A549 (cell line): ENCODE measurements at regions not wholly inside any gene's neighbourhood (a gene's known extent, or its start where the extent isn't known, plus 50 kb on each side); places are given as distances from the start of the nearest gene placed in this dataset.

ENCODE experiments used
- ATAC-seq, 2 experiments: fragments of 200-7000 bp in 1 of 2; fragments of >200 bp in 1 of 2; cut with Nextera tagmentation in 1 of 2; cut with Tn5 transposase in 1 of 2; 3 replicates each; pipeline versions ENCODE4 v1.8.0 to v1.9.1; 2018 to 2020; ENCODE audit warnings: mild to moderate bottlenecking in 1 of 2, moderate library complexity in 1 of 2
- CTCF ChIA-PET: fragments of 300-600 bp; sonication (Branson Sonifier 250); formaldehyde crosslinking; extraction: SDS; loops from one replicate; lab custom pipeline; 2021; ENCODE audit warnings: antibody characterized with exemption, inconsistent platforms; lab: Yijun Ruan, JAX
- POLR2A ChIA-PET: fragments of 350-600 bp; formaldehyde crosslinking; extraction: SDS; loops from one replicate; lab custom pipeline; 2021; ENCODE audit warnings: antibody characterized with exemption, inconsistent platforms; lab: Yijun Ruan, JAX
- DNase-seq, 2 experiments: peaks; one replicate each; pipeline versions ENCODE4 v3.0.0 to v3.0.0-alpha.2; 2011 to 2016; ENCODE audit warnings: low read depth in 1 of 2, low spot score in 1 of 2
- FAIRE-seq: peaks from 2 replicates; lab custom pipeline; 2011; peaks lifted over from hg19 to GRCh38; lab: Jason Lieb, UNC
- H3K27ac ChIP-seq, 2 experiments: fragments of >200 bp; sonication (Bioruptor Twin); formaldehyde crosslinking; 3 replicates each; pipeline ENCODE4 v1.5.1; 2016 to 2017
- H3K4me1 ChIP-seq: fragments of >200 bp; sonication (Bioruptor Twin); formaldehyde crosslinking; 3 replicates; pipeline ENCODE4 v1.6.1; 2016
- H3K4me2 ChIP-seq: fragments of >200 bp; sonication (Bioruptor Twin); formaldehyde crosslinking; 3 replicates; pipeline ENCODE4 v1.6.1; 2016
- H3K4me3 ChIP-seq: fragments of >200 bp; sonication (Bioruptor Twin); formaldehyde crosslinking; 3 replicates; pipeline ENCODE4 v1.5.1; 2016
- H3K9me3 ChIP-seq: fragments of >200 bp; sonication (Bioruptor Twin); formaldehyde crosslinking; 3 replicates; pipeline ENCODE4 v1.6.1; 2016
- CBX2 ChIP-seq: fragments of 200-600 bp; sonication (generic); IDR thresholded peaks from 2 replicates; pipeline ENCODE4 v1.6.1; 2016; ENCODE audit warnings: low read depth, mild to moderate bottlenecking, borderline replicate concordance
- CBX8 ChIP-seq: fragments of 200-600 bp; sonication (generic); IDR thresholded peaks from 2 replicates; pipeline ENCODE4 v1.6.1; 2016
- CHD4 ChIP-seq: fragments of 200-600 bp; sonication (generic); IDR thresholded peaks from 2 replicates; pipeline ENCODE4 v1.6.1; 2016; ENCODE audit warnings: antibody characterized with exemption, mild to moderate bottlenecking, borderline replicate concordance
- EHF ChIP-seq: fragments of 250-450 bp; sonication (Bioruptor Pico); IDR thresholded peaks from 2 replicates; pipeline ENCODE4 v1.5.0; 2020; ENCODE audit warnings: mild to moderate bottlenecking
- EHMT2 ChIP-seq: fragments of 200-600 bp; sonication (generic); IDR thresholded peaks from 2 replicates; pipeline ENCODE4 v1.6.1; 2016; ENCODE audit warnings: antibody characterized with exemption, low read depth, mild to moderate bottlenecking, moderate library complexity
- EP300 ChIP-seq, 2 experiments: fragments of >200 bp; sonication (Bioruptor Twin); formaldehyde crosslinking; IDR thresholded peaks; 2 replicates in 1 of 2; 3 replicates in 1 of 2; pipeline ENCODE4 v1.6.1; 2016 to 2017
- ESRRA ChIP-seq: fragments of 150-350 bp; IDR thresholded peaks from 2 replicates; pipeline ENCODE4 v1.6.1; 2014; ENCODE audit warnings: mild to moderate bottlenecking, low read length, borderline replicate concordance
- JUN ChIP-seq, 2 experiments: fragments of >200 bp; sonication (Bioruptor Twin); formaldehyde crosslinking; IDR thresholded peaks; 2 replicates in 1 of 2; 3 replicates in 1 of 2; pipeline ENCODE4 v1.6.1; 2016 to 2017
- KDM1A ChIP-seq: fragments of 200-600 bp; sonication (generic); IDR thresholded peaks from 2 replicates; pipeline ENCODE4 v1.6.1; 2016; ENCODE audit warnings: low read depth, mild to moderate bottlenecking
- KDM5A ChIP-seq: fragments of 200-600 bp; sonication (generic); IDR thresholded peaks from 2 replicates; pipeline ENCODE4 v1.6.1; 2016; ENCODE audit warnings: antibody characterized with exemption, mild to moderate bottlenecking
- MAZ ChIP-seq: fragments of 150-350 bp; IDR thresholded peaks from 2 replicates; pipeline ENCODE4 v1.6.1; 2014; ENCODE audit warnings: antibody characterized with exemption, low read depth, low read length, borderline replicate concordance
- NFE2L2 ChIP-seq: fragments of 150-350 bp; conservative IDR thresholded peaks from 2 replicates; pipeline ENCODE4 v1.6.1; 2014; ENCODE audit warnings: low read length
- PHF8 ChIP-seq: fragments of 200-600 bp; sonication (generic); IDR thresholded peaks from 2 replicates; pipeline ENCODE4 v1.6.1; 2016; ENCODE audit warnings: low read depth, mild to moderate bottlenecking, antibody characterized with exemption, moderate library complexity, borderline replicate concordance
- RNF2 ChIP-seq: fragments of 200-600 bp; sonication (generic); IDR thresholded peaks from 2 replicates; pipeline ENCODE4 v1.6.1; 2016; ENCODE audit warnings: low read depth, mild to moderate bottlenecking, antibody characterized with exemption, moderate library complexity, borderline replicate concordance
- WGBS: methylation state at CpG from one replicate; pipeline ENCODE4 v1.1.6; 2017; ENCODE audit errors: missing lambda C conversion rate; 5-methylcytosine and 5-hydroxymethylcytosine counted together
- TF ChIP-seq, protein P1 (sequence below): fragments of 250-450 bp; sonication (Bioruptor Pico); IDR thresholded peaks from 2 replicates; pipeline ENCODE4 v1.5.0; 2020; ENCODE audit warnings: low read depth, mild to moderate bottlenecking, moderate library complexity
- TF ChIP-seq, protein P2 (sequence below): IDR thresholded peaks from 2 replicates; pipeline ENCODE4 v1.6.1; 2012
- TF ChIP-seq, protein P3 (sequence below): fragments of >200 bp; sonication (Bioruptor Twin); formaldehyde crosslinking; IDR thresholded peaks from 3 replicates; pipeline ENCODE4 v1.5.1; 2016
- TF ChIP-seq, protein P4 (sequence below): IDR thresholded peaks from 2 replicates; pipeline ENCODE4 v1.6.1; 2012
- TF ChIP-seq, protein P5 (sequence below): fragments of 250-450 bp; sonication (Bioruptor Pico); IDR thresholded peaks from 2 replicates; pipeline ENCODE4 v1.5.0; 2021; ENCODE audit warnings: mild to moderate bottlenecking, moderate library complexity, borderline replicate concordance
- TF ChIP-seq, protein P6 (sequence below): fragments of 450-650 bp; IDR thresholded peaks from 2 replicates; pipeline ENCODE4 v1.6.1; 2014; ENCODE audit warnings: antibody characterized with exemption
- TF ChIP-seq, protein P7 (sequence below): fragments of 200-600 bp; sonication (generic); IDR thresholded peaks from 2 replicates; pipeline ENCODE4 v1.6.1; 2016; ENCODE audit warnings: antibody characterized with exemption, mild to moderate bottlenecking, moderate library complexity

DNA sequence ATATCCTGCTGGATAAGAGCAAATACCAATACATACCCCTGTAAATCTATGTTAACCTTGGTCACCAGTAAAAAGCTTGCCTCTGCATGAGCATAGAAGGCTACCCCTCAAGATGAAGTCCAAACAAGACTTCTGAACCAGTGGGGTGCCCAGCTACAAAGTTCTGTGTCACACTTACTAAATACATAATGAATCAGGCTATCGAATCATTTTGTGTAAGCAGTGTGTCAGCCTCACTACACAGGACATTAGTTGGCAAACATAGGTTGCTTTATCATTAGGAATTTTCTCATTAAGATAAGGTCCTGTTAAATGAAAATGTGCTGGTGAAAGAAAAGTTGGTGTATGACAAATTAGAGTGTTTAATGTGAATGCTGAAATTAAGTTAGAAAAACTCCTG, 452.0 kb downstream of the MFSD1 start:
- FAIRE-seq = no peak
- no peak for ATAC-seq
- Histone ChIP-seq H3K27ac (no peak overlapping the region), H3K4me2 (no peak overlapping the region), H3K9me3 (peaks cover 21% of the 10 kb centered on the region; the same call in 2 of the 3 replicates)
- 0% methylated on average over 1 of the region's 1 CpG for WGBS
- POLR2A ChIA-PET = no interaction called here
- CTCF ChIA-PET = interaction anchor here (0.9 to 12.5 kb wide), 6 partner anchors 13 to 629 kb away, joined by 3 to 305 read pairs (median 4); no protein-coding TSS in a partner anchor
- no peak for DNase-seq
- TF ChIP-seq KDM1A (no peak), PHF8 (no peak)
- TF ChIP-seq, all 56 proteins: peak for 0
- no peaks in the 10 kb centered on the region for H3K4me1 ChIP-seq
- no peak overlapping the region for H3K4me3 ChIP-seq

DNA sequence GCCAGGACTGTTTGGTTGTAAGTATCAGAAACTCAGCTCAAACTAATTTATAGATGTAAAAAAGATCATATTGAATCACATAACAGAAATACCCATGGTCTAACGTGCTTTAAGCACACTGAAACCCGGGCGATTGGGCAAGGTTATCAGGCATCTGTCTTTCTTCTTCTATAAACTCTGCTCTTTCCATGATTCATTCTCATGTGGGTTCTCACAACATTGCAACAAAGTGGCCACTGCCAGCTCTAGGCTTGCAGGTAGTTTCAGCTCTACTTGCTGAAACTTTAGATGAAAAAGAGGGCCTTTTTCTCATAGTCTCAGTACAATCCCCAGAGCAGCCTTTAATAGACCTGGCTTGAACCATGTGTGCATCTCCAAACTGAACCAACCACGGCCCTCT, 456.1 kb downstream of the MFSD1 start:
- DNase-seq = no peak
- ChIA-PET CTCF (interaction anchor here (0.7 to 12.5 kb wide), 7 partner anchors 10 to 553 kb away, joined by 3 to 305 read pairs (median 3); no protein-coding TSS in a partner anchor), POLR2A (no interaction called here)
- H3K4me1 ChIP-seq = no peaks in the 10 kb centered on the region
- H3K4me3 ChIP-seq = no peak overlapping the region
- TF ChIP-seq CBX2 (no peak), CHD4 (no peak), EHMT2 (no peak), RNF2 (no peak), ESRRA (no peak), NFE2L2 (no peak), KDM5A (no peak)
- TF ChIP-seq, protein P1, sequence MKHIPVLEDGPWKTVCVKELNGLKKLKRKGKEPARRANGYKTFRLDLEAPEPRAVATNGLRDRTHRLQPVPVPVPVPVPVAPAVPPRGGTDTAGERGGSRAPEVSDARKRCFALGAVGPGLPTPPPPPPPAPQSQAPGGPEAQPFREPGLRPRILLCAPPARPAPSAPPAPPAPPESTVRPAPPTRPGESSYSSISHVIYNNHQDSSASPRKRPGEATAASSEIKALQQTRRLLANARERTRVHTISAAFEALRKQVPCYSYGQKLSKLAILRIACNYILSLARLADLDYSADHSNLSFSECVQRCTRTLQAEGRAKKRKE (CRISPR knock-in tag) = no peak
- WGBS = 19% methylated on average over 4 of the region's 4 CpGs
- H3K4me2 ChIP-seq = no peak overlapping the region
- FAIRE-seq = no peak
- H3K27ac ChIP-seq = no peak overlapping the region
- ATAC-seq = no peak
- peaks cover 4% of the 10 kb centered on the region; the same call in 2 of the 3 replicates for H3K9me3 ChIP-seq

DNA sequence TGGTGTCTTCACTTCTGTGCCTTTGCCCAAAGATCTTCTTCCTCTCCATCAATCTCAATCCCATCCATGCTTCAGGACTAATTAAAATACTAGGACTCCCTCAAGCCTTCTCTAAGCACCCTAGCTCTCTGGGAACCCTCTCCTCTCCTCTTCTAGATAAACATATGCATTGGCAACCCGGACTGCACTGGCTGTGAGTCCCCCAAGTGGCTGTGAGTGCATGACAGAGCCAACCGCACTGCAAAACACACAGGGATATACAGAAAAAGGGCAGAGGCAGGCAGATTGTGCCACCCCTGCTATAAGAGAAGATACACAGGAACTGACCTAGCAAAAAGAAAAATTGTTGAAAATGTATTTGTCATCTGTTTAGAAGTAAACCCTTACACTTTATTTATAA, 457.1 kb downstream of the MFSD1 start:
- no peak for DNase-seq
- no peak overlapping the region for H3K4me3 ChIP-seq
- no peak for ATAC-seq
- H3K4me1 ChIP-seq = no peaks in the 10 kb centered on the region
- H3K9me3 ChIP-seq = no peaks in the 10 kb centered on the region
- no peak overlapping the region for H3K27ac ChIP-seq
- WGBS = 23% methylated on average over 2 of the region's 2 CpGs
- CTCF ChIA-PET = interaction anchor here (0.7 to 12.5 kb wide), 24 partner anchors 9 to 744 kb away, joined by 3 to 305 read pairs (median 4); partner anchors contain the start of gene MFSD1
- POLR2A ChIA-PET = no interaction called here
- no peak overlapping the region for H3K4me2 ChIP-seq
- FAIRE-seq = no peak
- TF ChIP-seq, protein P2, sequence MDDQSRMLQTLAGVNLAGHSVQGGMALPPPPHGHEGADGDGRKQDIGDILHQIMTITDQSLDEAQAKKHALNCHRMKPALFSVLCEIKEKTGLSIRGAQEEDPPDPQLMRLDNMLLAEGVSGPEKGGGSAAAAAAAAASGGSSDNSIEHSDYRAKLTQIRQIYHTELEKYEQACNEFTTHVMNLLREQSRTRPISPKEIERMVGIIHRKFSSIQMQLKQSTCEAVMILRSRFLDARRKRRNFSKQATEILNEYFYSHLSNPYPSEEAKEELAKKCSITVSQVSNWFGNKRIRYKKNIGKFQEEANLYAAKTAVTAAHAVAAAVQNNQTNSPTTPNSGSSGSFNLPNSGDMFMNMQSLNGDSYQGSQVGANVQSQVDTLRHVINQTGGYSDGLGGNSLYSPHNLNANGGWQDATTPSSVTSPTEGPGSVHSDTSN = no peak
- TF ChIP-seq, protein P3, sequence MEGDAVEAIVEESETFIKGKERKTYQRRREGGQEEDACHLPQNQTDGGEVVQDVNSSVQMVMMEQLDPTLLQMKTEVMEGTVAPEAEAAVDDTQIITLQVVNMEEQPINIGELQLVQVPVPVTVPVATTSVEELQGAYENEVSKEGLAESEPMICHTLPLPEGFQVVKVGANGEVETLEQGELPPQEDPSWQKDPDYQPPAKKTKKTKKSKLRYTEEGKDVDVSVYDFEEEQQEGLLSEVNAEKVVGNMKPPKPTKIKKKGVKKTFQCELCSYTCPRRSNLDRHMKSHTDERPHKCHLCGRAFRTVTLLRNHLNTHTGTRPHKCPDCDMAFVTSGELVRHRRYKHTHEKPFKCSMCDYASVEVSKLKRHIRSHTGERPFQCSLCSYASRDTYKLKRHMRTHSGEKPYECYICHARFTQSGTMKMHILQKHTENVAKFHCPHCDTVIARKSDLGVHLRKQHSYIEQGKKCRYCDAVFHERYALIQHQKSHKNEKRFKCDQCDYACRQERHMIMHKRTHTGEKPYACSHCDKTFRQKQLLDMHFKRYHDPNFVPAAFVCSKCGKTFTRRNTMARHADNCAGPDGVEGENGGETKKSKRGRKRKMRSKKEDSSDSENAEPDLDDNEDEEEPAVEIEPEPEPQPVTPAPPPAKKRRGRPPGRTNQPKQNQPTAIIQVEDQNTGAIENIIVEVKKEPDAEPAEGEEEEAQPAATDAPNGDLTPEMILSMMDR = no peak
- TF ChIP-seq, protein P4, sequence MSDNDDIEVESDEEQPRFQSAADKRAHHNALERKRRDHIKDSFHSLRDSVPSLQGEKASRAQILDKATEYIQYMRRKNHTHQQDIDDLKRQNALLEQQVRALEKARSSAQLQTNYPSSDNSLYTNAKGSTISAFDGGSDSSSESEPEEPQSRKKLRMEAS = no peak
- TF ChIP-seq EHF (CRISPR knock-in tag) = no peak
- TF ChIP-seq, protein P5, sequence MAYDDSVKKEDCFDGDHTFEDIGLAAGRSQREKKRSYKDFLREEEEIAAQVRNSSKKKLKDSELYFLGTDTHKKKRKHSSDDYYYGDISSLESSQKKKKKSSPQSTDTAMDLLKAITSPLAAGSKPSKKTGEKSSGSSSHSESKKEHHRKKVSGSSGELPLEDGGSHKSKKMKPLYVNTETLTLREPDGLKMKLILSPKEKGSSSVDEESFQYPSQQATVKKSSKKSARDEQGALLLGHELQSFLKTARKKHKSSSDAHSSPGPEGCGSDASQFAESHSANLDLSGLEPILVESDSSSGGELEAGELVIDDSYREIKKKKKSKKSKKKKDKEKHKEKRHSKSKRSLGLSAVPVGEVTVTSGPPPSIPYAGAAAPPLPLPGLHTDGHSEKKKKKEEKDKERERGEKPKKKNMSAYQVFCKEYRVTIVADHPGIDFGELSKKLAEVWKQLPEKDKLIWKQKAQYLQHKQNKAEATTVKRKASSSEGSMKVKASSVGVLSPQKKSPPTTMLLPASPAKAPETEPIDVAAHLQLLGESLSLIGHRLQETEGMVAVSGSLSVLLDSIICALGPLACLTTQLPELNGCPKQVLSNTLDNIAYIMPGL (CRISPR knock-in tag) = no peak
- no peak for TF ChIP-seq CBX8
- TF ChIP-seq EHMT2 = no peak
- no peak for TF ChIP-seq MAZ
- TF ChIP-seq, protein P6, sequence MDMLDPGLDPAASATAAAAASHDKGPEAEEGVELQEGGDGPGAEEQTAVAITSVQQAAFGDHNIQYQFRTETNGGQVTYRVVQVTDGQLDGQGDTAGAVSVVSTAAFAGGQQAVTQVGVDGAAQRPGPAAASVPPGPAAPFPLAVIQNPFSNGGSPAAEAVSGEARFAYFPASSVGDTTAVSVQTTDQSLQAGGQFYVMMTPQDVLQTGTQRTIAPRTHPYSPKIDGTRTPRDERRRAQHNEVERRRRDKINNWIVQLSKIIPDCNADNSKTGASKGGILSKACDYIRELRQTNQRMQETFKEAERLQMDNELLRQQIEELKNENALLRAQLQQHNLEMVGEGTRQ = no peak
- no peak for TF ChIP-seq KDM1A
- TF ChIP-seq EP300 (IDR thresholded peaks at IDR 0.05) = no peak
- no peak for TF ChIP-seq JUN (IDR thresholded peaks at IDR 0.05)
- TF ChIP-seq, protein P1 (CRISPR knock-in tag) = no peak
- TF ChIP-seq, protein P7, sequence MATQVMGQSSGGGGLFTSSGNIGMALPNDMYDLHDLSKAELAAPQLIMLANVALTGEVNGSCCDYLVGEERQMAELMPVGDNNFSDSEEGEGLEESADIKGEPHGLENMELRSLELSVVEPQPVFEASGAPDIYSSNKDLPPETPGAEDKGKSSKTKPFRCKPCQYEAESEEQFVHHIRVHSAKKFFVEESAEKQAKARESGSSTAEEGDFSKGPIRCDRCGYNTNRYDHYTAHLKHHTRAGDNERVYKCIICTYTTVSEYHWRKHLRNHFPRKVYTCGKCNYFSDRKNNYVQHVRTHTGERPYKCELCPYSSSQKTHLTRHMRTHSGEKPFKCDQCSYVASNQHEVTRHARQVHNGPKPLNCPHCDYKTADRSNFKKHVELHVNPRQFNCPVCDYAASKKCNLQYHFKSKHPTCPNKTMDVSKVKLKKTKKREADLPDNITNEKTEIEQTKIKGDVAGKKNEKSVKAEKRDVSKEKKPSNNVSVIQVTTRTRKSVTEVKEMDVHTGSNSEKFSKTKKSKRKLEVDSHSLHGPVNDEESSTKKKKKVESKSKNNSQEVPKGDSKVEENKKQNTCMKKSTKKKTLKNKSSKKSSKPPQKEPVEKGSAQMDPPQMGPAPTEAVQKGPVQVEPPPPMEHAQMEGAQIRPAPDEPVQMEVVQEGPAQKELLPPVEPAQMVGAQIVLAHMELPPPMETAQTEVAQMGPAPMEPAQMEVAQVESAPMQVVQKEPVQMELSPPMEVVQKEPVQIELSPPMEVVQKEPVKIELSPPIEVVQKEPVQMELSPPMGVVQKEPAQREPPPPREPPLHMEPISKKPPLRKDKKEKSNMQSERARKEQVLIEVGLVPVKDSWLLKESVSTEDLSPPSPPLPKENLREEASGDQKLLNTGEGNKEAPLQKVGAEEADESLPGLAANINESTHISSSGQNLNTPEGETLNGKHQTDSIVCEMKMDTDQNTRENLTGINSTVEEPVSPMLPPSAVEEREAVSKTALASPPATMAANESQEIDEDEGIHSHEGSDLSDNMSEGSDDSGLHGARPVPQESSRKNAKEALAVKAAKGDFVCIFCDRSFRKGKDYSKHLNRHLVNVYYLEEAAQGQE = no peak
